ENCODE measurements at regions not wholly inside any gene's neighbourhood (a gene's known extent, or its start where the extent isn't known, plus 50 kb on each side); places are given as distances from the start of the nearest gene placed in this dataset.

DNA sequence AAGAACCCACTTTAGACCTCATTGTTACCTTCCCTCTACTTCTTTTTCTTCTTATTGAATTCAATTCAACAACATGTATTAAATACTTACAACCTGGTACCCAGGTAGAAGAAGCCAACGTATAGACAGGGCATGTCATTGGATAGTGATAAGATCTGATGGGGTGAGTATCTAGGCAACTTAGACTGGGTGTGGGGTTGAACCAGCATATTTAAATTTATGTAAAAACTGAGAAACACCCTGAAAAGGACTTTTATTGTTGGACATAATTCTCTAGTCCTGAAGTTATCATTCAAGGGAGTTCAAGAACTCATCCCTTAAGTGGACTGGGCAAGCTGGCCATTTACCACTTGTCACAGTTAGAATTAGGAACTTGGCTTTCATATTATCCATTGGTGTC, 139.2 kb downstream of the ZIC5 start:
- Histone ChIP-seq H3K9me3 (no peaks in the 10 kb centered on the region), H3K27ac (no peak overlapping the region), H3K4me3 (no peak overlapping the region), H3K27me3 (no peaks in the 10 kb centered on the region), H3K4me1 (no peaks in the 10 kb centered on the region), H3K36me3 (no peaks in the 10 kb centered on the region)
- DNase-seq = no peak
- no peak for ATAC-seq
- intact Hi-C loops (cut with DNase I) = no loop called here
- TF ChIP-seq, protein P1, sequence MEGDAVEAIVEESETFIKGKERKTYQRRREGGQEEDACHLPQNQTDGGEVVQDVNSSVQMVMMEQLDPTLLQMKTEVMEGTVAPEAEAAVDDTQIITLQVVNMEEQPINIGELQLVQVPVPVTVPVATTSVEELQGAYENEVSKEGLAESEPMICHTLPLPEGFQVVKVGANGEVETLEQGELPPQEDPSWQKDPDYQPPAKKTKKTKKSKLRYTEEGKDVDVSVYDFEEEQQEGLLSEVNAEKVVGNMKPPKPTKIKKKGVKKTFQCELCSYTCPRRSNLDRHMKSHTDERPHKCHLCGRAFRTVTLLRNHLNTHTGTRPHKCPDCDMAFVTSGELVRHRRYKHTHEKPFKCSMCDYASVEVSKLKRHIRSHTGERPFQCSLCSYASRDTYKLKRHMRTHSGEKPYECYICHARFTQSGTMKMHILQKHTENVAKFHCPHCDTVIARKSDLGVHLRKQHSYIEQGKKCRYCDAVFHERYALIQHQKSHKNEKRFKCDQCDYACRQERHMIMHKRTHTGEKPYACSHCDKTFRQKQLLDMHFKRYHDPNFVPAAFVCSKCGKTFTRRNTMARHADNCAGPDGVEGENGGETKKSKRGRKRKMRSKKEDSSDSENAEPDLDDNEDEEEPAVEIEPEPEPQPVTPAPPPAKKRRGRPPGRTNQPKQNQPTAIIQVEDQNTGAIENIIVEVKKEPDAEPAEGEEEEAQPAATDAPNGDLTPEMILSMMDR (IDR thresholded peaks at IDR 0.05) = no peak

DNA sequence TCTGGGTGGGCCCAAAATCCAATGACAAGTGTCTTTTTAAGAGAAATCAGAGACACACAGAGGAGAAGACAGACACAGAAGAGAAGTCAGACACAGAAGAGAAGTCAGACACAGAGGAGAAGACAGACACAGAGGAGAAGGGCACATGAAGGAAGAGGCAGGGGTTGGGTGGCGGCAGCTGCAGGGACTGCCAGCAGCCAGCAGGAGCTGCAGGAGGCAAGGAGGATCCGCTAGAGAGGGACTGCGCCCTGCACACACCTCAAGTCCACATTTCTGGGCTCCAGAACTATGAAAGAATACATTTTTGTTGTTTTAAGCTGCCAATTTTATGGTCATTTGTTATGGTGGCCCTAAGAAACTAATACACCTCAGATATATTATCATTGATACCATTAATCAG, 140.6 kb downstream of the ZIC5 start:
- DNase-seq (no peak), ATAC-seq (no peak)
- no peaks in the 10 kb centered on the region for H3K36me3 ChIP-seq
- no peak overlapping the region for H3K27ac ChIP-seq
- H3K4me3 ChIP-seq = no peak overlapping the region
- no peaks in the 10 kb centered on the region for H3K9me3 ChIP-seq
- H3K27me3 ChIP-seq = no peaks in the 10 kb centered on the region
- TF ChIP-seq, protein P1 (IDR thresholded peaks at IDR 0.05) = no peak
- intact Hi-C loops (cut with DNase I) = no loop called here
- no peaks in the 10 kb centered on the region for H3K4me1 ChIP-seq

DNA sequence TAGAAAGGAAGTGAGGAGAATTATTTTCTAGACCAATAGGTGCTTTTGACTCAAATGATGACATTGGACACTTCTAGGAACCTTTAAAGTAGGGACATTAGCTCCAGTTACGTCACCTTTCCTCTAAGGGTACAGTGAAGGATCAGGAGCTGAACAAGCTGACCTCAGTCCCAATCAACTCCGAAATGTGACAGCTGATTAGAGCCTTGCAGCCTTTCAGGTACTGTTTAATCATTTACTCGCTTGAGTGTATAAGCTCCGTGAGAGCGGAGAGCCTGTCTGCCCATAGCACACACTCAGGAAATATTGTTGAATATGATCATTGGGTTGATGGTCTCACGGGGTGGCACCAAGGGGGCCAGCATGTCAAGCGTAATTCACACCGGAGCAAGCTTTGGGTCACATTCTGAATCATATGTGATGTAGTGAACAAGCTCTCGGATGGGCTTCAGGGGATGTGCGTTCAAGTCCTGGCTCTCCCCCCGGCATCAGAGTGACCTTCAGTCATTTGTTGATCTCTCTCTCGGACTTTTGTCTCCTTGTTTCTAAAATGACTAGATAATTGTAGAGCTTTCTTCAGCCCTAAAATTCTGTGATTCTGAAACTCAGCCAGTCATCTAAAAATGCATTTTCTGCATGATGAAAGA, 141.9 kb downstream of the ZIC5 start:
- ATAC-seq = no peak
- H3K36me3 ChIP-seq = no peaks in the 10 kb centered on the region
- no peak for DNase-seq
- TF ChIP-seq, protein P1 (IDR thresholded peaks at IDR 0.05) = no peak
- H3K9me3 ChIP-seq = no peaks in the 10 kb centered on the region
- no peak overlapping the region for H3K4me3 ChIP-seq
- no peaks in the 10 kb centered on the region for H3K27me3 ChIP-seq
- H3K27ac ChIP-seq = no peak overlapping the region
- no peaks in the 10 kb centered on the region for H3K4me1 ChIP-seq
- intact Hi-C loops (cut with DNase I) = no loop called here

DNA sequence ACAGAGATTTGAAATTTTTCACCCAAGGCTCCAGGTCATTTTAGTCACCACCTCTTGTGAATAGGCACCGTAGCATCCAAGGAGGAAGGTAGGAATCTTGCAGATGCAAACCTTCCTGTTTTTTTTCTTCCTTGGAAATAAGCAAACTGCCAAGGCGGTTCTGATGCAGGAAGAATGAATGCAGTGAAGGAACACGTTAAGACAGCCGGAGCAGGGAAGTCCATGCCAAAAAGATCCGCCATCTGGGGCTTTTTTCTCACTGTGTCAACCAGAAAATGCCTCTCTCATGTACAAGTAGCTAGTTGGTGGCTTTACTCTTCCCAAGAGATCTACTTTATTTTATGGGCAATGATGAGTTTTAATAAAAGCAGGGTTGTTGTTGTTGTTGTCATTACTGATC, 142.4 kb downstream of the ZIC5 start:
- DNase-seq (no peak), ATAC-seq (no peak)
- no peaks in the 10 kb centered on the region for H3K4me1 ChIP-seq
- H3K27ac ChIP-seq = no peak overlapping the region
- TF ChIP-seq, protein P1 (IDR thresholded peaks at IDR 0.05) = no peak
- intact Hi-C loops (cut with DNase I) = no loop called here
- H3K27me3 ChIP-seq = no peaks in the 10 kb centered on the region
- H3K36me3 ChIP-seq = no peaks in the 10 kb centered on the region
- no peaks in the 10 kb centered on the region for H3K9me3 ChIP-seq
- no peak overlapping the region for H3K4me3 ChIP-seq

DNA sequence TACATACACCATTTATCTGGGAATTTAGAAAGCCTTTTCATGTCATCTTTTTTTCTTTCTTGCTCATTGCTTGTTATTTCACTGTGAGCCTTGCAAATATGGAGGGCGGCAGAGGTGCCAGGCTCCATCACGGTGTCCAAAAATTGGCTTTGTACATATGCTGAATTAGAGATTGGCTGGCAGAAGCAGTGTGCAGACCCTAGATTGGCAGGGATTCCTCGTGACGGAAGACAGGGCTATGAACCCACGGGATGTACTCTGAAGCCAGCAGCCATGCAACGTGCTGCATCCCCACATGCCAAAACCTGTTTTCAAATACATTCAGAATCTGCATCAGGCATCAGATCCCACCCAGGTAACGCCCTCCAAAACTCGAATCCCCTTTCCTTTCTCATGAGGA, 142.8 kb downstream of the ZIC5 start:
- ATAC-seq (no peak), DNase-seq (no peak)
- Histone ChIP-seq H3K9me3 (peaks cover 0 to 2% of the 10 kb centered on the region in 2 donors), H3K36me3 (no peaks in the 10 kb centered on the region), H3K27ac (no peak overlapping the region), H3K27me3 (no peaks in the 10 kb centered on the region), H3K4me1 (no peaks in the 10 kb centered on the region), H3K4me3 (no peak overlapping the region)
- intact Hi-C loops (cut with DNase I) = no loop called here
- TF ChIP-seq, protein P1 (IDR thresholded peaks at IDR 0.05) = no peak

All from left lung (tissue), 4 donors.